GM19328 (cell line): ENCODE measurements at regions not wholly inside any gene's neighbourhood (a gene's known extent, or its start where the extent isn't known, plus 50 kb on each side); places are given as distances from the start of the nearest gene placed in this dataset.
"Not testable (repeated sequence)": the region's sequence is repeated elsewhere in the genome, so short reads cannot be mapped to it uniquely, and the experiment has no call there.

Experiments
- ATAC-seq: cut with Tn5 transposase; IDR thresholded peaks from one replicate; pipeline ENCODE4 v1.9.1; 2021; ENCODE audit warnings: mild to moderate bottlenecking, moderate library complexity; ENCODE audit not compliant: unreplicated experiment

GRCh38 chr11:42906226-42906625 is 405.6 kb upstream of the API5 start:
- no peak for ATAC-seq

- no peak for ATAC-seq
These were observed 398.1 kb upstream of the API5 start for GRCh38 chr11:42913731-42914130.

DNA sequence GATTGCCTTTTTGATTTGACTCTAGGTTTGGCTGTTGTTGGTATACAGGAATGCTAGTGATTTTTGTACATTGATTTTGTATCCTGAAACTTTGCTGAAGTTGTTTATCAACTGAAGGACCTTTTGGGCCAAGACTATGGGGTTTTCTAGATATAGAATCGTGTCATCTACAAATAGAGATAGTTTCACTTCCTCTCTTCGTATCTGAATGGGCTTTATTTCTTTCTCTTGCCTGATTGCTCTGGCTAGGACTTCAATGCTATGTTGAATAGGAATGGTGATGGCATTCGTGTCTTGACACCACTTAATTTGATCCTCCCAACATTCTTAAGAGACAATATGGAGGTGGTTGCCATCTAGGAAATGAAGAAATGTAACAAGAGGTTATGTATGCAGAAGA is 388.1 kb upstream of the API5 start:
- ATAC-seq, result no peak

DNA sequence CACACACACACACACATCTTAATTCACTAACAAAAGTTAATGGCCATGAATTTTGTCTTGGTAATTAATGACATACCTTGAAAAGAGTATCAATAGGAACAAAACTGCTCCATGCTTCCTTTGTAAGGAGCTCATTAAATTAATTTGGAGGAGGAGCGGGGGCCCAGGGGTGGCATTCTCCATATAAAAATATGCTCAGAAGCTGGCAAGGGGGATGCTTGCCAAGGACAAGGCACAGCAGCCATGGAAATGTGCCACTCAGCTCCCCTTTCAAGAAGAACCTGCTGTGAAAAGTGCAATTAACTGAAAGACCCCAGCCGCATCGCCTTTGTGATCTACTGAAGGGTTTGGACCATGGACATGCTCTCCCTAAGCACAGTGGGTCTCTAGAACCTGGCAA is 385.9 kb upstream of the API5 start:
- ATAC-seq, result no peak

GRCh38 chr11:42947405-42947804 is 364.4 kb upstream of the API5 start:
- ATAC-seq, result no peak

GRCh38 chr11:42949738-42950376 is 361.9 kb upstream of the API5 start:
- ATAC-seq, result not testable (repeated sequence)

GRCh38 chr11:42951266-42951665 is 360.5 kb upstream of the API5 start:
- ATAC-seq, result no peak

GRCh38 chr11:42957831-42958230 is 354.0 kb upstream of the API5 start:
- no peak for ATAC-seq

DNA sequence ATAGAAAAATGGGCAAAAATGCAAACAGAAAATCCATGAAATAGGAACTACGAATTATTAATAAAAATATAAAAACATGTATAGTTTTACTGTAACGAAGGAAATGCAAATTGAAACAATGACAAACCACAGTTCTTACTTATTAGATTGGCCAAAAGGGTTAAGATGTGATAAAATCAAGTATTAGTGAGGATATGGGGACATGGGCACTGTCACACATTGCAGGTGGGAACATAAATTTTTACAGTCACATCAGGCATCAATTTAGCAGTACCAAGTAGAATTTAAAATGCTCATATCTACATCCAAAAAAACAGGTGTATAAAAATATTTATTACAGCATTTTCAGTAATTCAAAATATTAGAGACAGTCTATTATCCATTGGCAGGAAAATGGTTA is 353.2 kb upstream of the API5 start:
- no peak for ATAC-seq

DNA sequence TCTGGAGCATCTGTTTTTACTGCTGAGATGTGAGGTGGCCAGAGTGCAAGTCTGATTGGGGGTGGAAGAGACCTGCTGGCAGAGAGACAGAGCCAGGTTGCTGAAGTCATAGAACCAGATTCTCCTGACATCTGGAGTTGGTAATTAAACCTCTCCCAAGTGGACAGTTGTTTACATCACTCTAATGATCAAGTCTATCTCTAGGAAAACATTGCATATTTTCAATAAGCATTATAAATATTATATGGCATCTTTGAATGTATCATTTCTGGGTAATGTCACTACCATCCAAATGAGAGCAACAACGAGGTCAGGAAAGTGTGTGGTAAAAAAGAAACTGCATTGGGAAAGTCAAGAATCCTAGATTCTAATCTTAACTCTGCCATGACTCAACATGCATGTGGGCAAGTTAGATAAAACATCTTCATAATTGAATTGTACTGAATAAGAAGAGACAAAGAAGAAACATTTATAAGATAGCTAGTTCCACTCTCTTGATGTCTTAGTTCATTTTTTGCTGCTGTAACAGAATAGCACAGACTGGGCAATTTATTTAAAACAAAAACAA is 351.2 kb upstream of the API5 start:
- ATAC-seq, result no peak

GRCh38 chr11:42967653-42968052 is 344.1 kb upstream of the API5 start:
- no peak for ATAC-seq

DNA sequence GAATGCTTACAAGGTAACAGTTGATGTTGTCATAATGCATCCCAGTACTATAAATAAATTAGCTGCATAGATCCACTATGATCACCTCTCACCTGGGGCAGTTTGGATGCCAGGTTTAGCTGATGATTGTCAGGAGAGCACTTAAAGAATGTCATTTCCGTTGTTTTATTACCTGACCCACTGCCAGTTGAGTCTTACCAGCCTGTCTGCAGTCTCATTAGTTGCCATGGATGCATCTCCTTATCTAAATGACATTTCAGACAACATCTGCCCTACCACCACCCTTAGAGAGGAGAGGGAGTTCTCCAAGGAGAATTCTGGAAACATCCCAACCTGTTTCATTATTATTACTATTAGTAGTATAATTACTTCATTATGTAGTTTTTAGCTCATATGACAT is 339.1 kb upstream of the API5 start:
- ATAC-seq, result no peak

GRCh38 chr11:42974510-42975179 is 337.2 kb upstream of the API5 start:
- no peak for ATAC-seq

DNA sequence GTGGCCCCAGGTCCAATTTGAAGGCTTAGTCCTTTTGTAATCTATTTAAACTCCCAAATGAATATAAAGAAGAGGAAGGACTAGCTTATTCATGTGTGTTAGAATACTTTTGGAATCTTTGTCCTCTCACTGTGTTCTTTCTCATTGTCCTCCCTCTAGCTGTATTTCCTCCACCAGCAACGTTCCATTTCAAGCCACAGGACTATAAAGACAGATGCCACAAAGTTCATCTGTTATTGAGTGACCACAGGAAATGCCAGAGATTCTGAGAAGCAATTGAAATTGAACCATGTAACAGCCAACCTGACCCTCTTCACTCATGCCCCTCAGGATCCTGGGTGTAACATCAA is 336.6 kb upstream of the API5 start:
- no peak for ATAC-seq

GRCh38 chr11:42976636-42977217 is 335.1 kb upstream of the API5 start:
- ATAC-seq, result no peak

- ATAC-seq, result no peak
These were observed 319.2 kb upstream of the API5 start for GRCh38 chr11:42992594-42992993.

- no peak for ATAC-seq
These were observed 315.1 kb upstream of the API5 start for GRCh38 chr11:42996421-42997307.

- ATAC-seq, result not testable (repeated sequence)
These were observed 306.9 kb upstream of the API5 start for GRCh38 chr11:43004879-43005278.

GRCh38 chr11:43010042-43010441 is 301.8 kb upstream of the API5 start:
- ATAC-seq, result no peak

DNA sequence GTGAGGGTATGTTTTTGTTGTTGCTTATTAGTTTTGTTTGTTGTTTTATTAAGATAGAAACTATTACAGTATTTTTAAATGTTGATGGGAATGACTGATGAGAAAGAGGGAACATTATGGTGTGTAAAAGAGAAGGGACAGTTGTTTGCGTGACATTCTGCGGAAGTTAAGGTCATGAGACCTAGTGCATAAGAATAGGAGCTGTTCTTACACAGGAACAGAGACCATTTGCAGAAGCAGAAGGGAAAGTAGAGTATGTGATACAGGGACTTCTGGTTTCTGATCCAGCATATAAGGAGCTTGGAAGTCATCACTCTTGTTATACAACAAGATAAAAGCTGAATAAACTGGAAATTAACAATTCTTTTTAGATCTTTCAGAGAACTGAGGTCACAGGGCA is 299.2 kb upstream of the API5 start:
- no peak for ATAC-seq

DNA sequence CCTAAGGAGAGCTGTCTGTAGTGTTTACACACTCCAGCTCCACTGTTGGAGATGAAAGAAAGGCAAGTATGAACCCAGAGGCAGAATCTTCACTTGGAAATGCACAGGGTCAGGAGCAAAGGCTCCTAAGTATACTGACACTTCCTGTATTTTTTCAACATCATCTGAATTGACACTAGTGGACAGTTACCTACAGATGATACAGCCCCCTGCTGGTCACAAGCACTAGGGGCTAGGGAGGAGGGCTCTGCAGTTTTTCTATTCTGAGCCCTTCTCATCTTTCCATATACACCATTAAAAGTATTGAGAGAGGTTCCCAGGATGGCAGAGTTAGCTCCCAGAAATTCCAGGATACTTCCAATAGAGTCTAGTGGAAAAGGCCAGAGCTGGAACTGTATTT is 290.3 kb upstream of the API5 start:
- peak; percentile 60 for ATAC-seq
